HepG2 (cell line): ENCODE measurements at regions not wholly inside any gene's neighbourhood (a gene's known extent, or its start where the extent isn't known, plus 50 kb on each side); places are given as distances from the start of the nearest gene placed in this dataset.

ENCODE experiments used
- ASH2L ChIP-seq: fragments of 300-600, 200-600 bp; sonication (generic); IDR thresholded peaks from 2 replicates; pipeline ENCODE4 v1.7.0; 2017; ENCODE audit warnings: low read depth, mild to moderate bottlenecking, moderate library complexity, mixed read lengths, low read length; ENCODE audit not compliant: insufficient read length
- EED ChIP-seq: sonication (generic); formaldehyde crosslinking; IDR thresholded peaks from 2 replicates; pipeline ENCODE4 v1.5.0; 2020; ENCODE audit warnings: mild to moderate bottlenecking, missing genetic modification reagents
- MXD4 ChIP-seq: IDR thresholded peaks from 2 replicates; pipeline ENCODE4 v1.6.1; 2016; ENCODE audit warnings: mild to moderate bottlenecking, missing biosample characterization, missing genetic modification reagents
- MYC ChIP-seq: sonication (generic); formaldehyde crosslinking; IDR thresholded peaks from 2 replicates; pipeline ENCODE4 v1.9.0; 2021; ENCODE audit warnings: missing genetic modification reagents, borderline replicate concordance
- POLR2AphosphoS2 ChIP-seq: IDR thresholded peaks from 2 replicates; pipeline ENCODE4 v1.6.1; 2011; ENCODE audit warnings: low read depth, low read length, improper control_type of control experiment
- SPEN ChIP-seq: sonication (generic); formaldehyde crosslinking; IDR thresholded peaks from 2 replicates; pipeline ENCODE4 v1.5.1; 2020; ENCODE audit warnings: low read depth, mild to moderate bottlenecking, missing genetic modification reagents
- TOE1 ChIP-seq: sonication (generic); formaldehyde crosslinking; IDR thresholded peaks from 2 replicates; pipeline ENCODE4 v1.4.0; 2020; ENCODE audit warnings: mild to moderate bottlenecking, missing genetic modification reagents
- ZNF276 ChIP-seq: sonication (generic); formaldehyde crosslinking; IDR thresholded peaks from 2 replicates; pipeline ENCODE4 v1.4.0; 2020; ENCODE audit warnings: mild to moderate bottlenecking, low read depth, missing genetic modification reagents
- ZNF543 ChIP-seq: sonication (generic); formaldehyde crosslinking; IDR thresholded peaks from 2 replicates; pipeline ENCODE4 v1.4.0; 2020; ENCODE audit warnings: mild to moderate bottlenecking, missing genetic modification reagents
- ZNF607 ChIP-seq: sonication (generic); formaldehyde crosslinking; IDR thresholded peaks from 2 replicates; pipeline ENCODE4 v1.5.1; 2020; ENCODE audit warnings: missing genetic modification reagents, mild to moderate bottlenecking, borderline replicate concordance
- ZNF781 ChIP-seq: sonication (generic); formaldehyde crosslinking; IDR thresholded peaks from 2 replicates; pipeline ENCODE4 v1.5.1; 2020; ENCODE audit warnings: borderline replicate concordance, mild to moderate bottlenecking, missing genetic modification reagents; ENCODE audit errors: not compliant biosample characterization
- TF ChIP-seq, protein P1 (sequence below): sonication (generic); formaldehyde crosslinking; IDR thresholded peaks from 2 replicates; pipeline ENCODE4 v1.4.0; 2020; ENCODE audit warnings: missing genetic modification reagents, borderline replicate concordance
- TF ChIP-seq, protein P2 (sequence below): sonication (generic); formaldehyde crosslinking; IDR thresholded peaks from 2 replicates; pipeline ENCODE4 v1.5.1; 2020; ENCODE audit warnings: mild to moderate bottlenecking, missing genetic modification reagents, borderline replicate concordance

GRCh38 chr16:14337303-14338191 is 266.4 kb downstream of the MRTFB start (continued):
- TF ChIP-seq, protein P1, sequence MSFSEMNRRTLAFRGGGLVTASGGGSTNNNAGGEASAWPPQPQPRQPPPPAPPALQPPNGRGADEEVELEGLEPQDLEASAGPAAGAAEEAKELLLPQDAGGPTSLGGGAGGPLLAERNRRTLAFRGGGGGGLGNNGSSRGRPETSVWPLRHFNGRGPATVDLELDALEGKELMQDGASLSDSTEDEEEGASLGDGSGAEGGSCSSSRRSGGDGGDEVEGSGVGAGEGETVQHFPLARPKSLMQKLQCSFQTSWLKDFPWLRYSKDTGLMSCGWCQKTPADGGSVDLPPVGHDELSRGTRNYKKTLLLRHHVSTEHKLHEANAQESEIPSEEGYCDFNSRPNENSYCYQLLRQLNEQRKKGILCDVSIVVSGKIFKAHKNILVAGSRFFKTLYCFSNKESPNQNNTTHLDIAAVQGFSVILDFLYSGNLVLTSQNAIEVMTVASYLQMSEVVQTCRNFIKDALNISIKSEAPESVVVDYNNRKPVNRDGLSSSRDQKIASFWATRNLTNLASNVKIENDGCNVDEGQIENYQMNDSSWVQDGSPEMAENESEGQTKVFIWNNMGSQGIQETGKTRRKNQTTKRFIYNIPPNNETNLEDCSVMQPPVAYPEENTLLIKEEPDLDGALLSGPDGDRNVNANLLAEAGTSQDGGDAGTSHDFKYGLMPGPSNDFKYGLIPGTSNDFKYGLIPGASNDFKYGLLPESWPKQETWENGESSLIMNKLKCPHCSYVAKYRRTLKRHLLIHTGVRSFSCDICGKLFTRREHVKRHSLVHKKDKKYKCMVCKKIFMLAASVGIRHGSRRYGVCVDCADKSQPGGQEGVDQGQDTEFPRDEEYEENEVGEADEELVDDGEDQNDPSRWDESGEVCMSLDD (CRISPR knock-in tag): 0 out of 2 replicates have a peak, but pooled peaks have one; percentile 36
- peak; percentile 64 for TF ChIP-seq ZNF781 (CRISPR knock-in tag)
- TF ChIP-seq MXD4 (CRISPR knock-in tag): peak; percentile 91
- TF ChIP-seq TOE1: 0 out of 2 replicates have a peak, but pooled peaks have one; percentile 28
- TF ChIP-seq, protein P2, sequence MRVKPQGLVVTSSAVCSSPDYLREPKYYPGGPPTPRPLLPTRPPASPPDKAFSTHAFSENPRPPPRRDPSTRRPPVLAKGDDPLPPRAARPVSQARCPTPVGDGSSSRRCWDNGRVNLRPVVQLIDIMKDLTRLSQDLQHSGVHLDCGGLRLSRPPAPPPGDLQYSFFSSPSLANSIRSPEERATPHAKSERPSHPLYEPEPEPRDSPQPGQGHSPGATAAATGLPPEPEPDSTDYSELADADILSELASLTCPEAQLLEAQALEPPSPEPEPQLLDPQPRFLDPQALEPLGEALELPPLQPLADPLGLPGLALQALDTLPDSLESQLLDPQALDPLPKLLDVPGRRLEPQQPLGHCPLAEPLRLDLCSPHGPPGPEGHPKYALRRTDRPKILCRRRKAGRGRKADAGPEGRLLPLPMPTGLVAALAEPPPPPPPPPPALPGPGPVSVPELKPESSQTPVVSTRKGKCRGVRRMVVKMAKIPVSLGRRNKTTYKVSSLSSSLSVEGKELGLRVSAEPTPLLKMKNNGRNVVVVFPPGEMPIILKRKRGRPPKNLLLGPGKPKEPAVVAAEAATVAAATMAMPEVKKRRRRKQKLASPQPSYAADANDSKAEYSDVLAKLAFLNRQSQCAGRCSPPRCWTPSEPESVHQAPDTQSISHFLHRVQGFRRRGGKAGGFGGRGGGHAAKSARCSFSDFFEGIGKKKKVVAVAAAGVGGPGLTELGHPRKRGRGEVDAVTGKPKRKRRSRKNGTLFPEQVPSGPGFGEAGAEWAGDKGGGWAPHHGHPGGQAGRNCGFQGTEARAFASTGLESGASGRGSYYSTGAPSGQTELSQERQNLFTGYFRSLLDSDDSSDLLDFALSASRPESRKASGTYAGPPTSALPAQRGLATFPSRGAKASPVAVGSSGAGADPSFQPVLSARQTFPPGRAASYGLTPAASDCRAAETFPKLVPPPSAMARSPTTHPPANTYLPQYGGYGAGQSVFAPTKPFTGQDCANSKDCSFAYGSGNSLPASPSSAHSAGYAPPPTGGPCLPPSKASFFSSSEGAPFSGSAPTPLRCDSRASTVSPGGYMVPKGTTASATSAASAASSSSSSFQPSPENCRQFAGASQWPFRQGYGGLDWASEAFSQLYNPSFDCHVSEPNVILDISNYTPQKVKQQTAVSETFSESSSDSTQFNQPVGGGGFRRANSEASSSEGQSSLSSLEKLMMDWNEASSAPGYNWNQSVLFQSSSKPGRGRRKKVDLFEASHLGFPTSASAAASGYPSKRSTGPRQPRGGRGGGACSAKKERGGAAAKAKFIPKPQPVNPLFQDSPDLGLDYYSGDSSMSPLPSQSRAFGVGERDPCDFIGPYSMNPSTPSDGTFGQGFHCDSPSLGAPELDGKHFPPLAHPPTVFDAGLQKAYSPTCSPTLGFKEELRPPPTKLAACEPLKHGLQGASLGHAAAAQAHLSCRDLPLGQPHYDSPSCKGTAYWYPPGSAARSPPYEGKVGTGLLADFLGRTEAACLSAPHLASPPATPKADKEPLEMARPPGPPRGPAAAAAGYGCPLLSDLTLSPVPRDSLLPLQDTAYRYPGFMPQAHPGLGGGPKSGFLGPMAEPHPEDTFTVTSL: no peak
- no peak; the same call in 1 of the 2 replicates for TF ChIP-seq EED
- peak; percentile 73 for TF ChIP-seq MYC
- TF ChIP-seq ASH2L: peak; percentile 16
- no peak for TF ChIP-seq POLR2AphosphoS2
- TF ChIP-seq SPEN (CRISPR knock-in tag): 0 out of 2 replicates have a peak, but pooled peaks have one; percentile 28
- peak; percentile 95 for TF ChIP-seq ZNF607
- TF ChIP-seq ZNF276 (CRISPR knock-in tag): peak; percentile 84
- 0 out of 2 replicates have a peak, but pooled peaks have one; percentile 69 for TF ChIP-seq ZNF543 (CRISPR knock-in tag)
